ENCODE measurements at regions not wholly inside any gene's neighbourhood (a gene's known extent, or its start where the extent isn't known, plus 50 kb on each side); places are given as distances from the start of the nearest gene placed in this dataset.
"Not testable (repeated sequence)": the region's sequence is repeated elsewhere in the genome, so short reads cannot be mapped to it uniquely, and the experiment has no call there.

DNA sequence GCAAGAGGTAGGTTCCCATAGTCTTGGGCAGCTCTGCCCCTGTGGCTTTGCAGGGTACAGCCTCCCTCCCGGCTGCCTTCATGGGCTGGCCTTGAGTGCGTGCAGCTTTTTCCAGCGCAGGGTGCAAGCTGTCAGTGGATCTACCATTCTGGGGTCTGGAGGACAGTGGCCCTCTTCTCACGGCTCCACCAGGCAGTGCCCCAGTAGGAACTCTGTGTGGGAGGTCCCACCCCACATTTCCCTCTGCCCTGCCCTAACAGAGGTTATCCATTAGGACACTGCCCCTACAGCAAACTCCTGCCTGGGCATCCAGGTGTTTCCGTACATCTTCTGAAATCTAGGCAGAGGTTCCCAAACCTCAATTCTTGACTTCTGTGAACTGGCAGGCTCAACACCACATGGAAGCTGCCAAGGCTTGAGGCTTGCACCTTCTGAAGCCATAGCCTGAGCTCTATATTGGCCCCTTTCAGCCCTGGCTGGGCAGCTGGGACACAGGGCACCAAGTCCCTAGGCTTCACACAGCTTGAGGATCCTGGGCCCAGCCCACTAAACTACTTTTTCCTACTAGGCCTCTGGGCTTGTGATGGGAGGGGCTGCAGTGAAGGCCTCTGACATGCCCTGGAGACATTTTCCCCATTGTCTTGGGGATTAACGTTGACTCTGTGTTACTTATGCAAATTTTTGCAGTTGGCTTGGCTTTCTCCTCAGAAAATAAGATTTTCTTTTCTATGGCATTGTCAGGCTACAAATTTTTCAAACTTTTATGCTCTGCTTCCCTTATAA, 482.7 kb downstream of the CNTN3 start:
- DNase-seq (ENCODE audit: low spot score) = not testable (repeated sequence)

DNA sequence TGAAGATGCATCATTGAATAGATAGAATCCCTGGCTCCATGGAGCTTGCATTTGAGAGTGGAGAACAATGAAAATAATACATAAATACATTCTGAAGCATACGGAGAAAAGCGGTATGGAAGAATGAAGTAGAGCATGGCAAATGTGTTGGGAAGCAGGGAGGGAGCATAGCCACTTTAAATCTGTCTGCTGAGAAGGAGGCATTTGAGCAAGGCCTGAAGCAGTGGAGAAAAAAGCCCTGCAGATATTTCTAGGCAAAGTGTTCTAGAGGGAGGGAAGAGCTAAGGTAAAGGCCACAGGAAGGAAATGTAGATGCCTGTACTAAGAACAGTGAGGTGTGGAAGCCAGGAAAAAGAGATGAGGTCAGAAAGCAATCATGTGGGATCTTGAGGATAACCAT, 484.8 kb downstream of the CNTN3 start:
- no peak for DNase-seq (ENCODE audit: low spot score)

DNA sequence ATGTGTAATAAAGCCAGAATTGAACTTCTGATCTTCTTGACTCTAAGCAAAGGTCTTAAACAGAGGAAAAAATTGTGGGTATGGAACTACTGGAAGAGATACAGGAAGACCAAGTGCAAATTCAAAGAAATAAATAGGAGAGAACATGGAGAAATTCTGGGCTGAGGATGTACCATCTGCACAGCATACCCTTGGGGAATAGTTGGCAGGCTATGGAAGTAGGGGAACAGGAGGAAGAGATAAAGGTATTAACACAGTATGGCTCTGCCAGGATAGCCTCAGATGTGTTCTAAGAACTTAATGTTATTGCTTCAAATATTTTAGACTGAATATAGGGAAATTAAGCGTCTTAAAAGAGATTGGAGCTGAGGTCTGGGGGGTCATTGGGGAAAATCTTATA, 485.4 kb downstream of the CNTN3 start:
- no peak for DNase-seq (ENCODE audit: low spot score)

DNA sequence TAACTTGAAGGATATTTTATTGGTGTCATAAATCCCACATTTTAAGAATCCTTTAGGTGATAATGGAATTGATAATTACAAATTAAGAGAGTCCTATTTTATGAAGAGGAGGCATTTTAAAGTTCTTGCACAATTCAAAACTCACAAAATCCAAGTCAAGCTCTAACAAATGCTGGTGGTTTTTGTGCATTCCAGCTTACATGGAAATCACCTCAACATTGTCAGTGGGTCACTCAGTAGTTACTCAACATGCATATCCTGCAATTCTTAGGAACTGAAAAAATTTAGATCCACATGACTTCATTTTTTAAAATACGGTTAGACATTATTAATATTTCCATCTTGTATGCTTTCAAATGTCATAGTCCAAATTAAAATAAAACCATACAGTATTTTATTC, 487.2 kb downstream of the CNTN3 start:
- DNase-seq (ENCODE audit: low spot score) = no peak

DNA sequence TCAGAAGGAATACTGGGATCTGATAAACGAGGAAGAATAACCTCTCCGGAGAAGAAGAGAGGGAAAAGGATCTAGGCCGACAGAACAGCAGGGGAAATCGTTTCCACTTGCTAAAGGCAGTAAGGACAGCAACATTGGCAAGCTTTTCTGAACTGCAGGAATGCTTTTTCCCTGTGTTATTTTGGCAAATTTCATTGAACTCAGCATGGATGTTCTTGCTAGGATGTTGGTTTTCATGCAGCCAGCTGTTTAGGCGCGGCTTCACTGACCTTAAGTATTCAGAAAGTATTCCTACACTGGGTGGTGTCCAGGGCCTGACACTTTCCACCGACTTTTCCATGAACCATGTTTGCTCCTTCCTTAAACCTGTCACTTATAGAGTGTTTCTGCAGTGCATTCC, 489.7 kb downstream of the CNTN3 start:
- DNase-seq (ENCODE audit: low spot score) = no peak

DNA sequence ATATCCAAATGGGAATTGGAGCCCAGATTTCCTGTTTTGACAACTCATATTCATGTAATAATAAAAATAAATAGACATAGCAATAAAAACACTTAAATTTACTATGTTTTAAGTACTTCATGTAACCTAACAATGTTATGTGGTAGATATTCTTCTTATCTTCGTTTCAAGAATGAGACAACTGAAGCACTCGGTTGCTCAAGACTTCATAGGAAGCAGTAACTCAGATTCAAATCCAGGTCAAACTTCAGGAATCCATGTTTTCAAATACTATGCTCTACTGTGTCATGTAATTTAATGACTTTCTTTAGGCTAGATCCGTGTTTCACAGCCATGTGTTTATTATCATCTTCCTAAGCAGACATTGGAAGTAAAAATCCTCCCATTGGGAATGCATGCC, 492.2 kb downstream of the CNTN3 start:
- DNase-seq (ENCODE audit: low spot score) = no peak

DNA sequence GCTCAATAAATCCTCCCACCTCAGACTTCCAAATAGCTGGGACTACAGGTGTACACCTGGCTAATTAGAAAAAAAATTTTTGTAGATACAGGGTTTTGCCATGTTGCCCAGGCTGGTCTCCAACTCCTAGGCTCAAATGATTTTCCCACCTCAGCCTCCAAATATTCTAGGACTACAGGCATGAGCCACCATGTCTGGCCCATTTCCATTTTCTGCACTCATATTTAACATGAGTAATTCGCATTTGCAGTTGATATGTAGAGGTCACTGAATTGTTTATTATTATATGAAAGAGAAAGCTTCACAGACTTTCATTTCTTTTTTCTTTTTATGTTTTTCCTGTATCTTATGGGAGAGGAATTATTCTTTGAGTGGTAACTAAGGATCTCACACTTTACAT, 492.7 kb downstream of the CNTN3 start:
- no peak for DNase-seq (ENCODE audit: low spot score)

DNA sequence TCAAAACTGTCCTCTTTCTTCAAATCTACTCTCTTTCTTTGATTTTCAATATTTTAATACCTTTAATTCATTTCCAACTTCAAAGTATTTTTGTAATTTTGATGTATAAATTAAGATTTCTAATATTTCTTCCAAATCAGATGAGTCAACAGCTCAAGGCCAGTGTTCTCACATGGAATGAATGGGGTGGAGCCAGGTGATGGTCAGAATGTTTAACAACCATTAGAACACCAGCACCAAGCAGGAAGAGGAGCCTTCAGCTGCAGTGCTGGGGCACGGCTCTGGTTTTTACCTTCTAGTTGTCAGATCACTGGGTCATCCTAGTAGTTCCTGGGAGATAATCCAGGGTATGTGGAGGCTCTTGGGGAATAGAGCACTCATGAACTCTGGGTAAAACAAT, 494.5 kb upstream of the PDZRN3 start:
- no peak for DNase-seq (ENCODE audit: low spot score)

DNA sequence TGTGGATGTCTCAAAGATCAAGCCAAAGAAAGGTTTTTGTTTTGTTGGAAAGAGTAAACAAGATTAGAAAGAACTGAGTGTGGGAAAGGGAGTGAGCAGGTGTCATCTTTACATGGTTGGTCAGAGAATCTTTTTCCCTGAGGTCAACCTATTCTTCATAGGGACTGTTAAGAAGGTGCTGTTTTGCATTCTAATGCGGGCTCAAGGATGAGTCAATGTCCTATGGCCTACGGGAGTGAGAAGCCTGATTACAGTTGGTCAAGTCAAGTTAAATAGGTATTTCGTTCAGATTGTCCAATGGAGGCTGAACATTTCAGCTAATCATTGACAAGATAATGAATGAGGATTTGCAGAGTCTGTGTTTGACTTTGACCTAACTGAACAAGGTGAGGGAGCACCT, 491.2 kb upstream of the PDZRN3 start:
- no peak for DNase-seq (ENCODE audit: low spot score)

DNA sequence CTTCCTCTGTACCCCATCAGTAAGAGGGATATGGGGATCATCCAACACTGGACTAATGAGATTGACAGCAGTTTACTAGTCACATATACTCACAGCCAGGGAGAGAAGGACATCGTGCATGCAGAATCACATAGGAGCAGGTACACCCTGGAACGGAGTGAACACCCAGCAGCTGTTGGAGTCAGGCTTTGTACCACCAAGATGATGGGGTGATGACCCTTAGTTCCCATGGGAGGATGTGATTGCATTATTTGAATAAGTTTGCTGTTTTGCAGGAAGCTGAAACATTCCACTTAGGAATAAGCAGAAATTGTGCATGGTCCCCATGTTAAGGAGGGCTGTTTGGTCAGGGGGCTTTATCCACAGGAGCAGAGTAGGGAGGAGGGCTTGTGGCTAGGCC, 482.7 kb upstream of the PDZRN3 start:
- DNase-seq (ENCODE audit: low spot score) = no peak

DNA sequence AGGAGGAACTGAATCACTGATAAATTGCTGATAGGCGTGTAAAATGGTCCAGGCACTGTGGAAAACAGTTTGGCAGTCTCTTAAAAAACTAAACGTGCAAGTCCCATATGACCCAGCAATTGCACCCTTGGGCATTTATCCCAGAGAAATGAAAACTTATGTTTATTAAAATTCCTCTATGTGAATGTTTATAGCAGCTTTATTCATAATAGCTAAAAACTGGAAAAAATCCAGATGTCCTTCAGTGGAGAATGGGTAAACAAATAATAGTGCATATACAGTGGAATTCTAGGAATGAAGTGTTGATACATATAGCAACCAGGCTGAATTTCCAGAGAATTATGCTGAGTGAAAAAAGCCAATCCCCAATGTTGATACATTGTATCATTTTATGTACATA, 482.2 kb upstream of the PDZRN3 start:
- no peak for DNase-seq (ENCODE audit: low spot score)

DNA sequence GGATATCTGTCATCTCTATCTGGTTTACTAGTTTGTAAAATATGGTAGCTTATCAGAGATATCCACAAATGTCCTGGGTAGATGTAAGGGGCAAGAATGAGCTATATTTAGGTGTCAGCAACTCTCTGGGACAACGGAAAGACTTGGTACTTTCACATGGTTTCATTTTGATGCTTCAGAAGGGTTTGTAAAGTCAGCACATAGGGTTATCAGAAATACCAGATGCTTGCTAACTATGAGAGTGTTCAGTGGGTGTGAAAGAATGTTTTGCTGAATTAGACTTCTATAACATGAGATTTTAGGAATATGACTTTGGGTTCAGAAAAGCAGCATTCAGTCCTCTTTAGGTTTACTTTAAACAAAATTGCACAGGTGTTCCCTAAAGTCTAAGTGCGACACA, 466.5 kb upstream of the PDZRN3 start:
- DNase-seq (ENCODE audit: low spot score) = no peak

DNA sequence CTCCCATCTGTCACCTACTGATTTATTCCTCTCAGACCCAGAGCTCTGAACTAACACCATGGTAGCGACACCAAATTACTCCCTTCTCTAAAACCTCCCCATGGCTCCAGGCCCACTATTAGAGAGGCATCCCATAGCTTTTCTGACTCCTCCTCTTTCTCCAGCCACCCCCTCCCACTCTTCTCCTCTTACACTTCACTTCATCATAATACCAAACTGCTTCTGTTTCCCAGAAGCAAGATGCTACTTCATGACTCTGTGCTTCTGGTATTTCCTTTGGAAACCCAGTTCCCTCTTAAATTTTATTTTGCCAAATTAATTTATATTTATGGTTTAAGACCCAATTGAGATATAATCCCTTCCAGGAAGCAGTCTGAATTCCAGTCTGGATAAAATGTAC, 465.1 kb upstream of the PDZRN3 start:
- no peak for DNase-seq (ENCODE audit: low spot score)

DNA sequence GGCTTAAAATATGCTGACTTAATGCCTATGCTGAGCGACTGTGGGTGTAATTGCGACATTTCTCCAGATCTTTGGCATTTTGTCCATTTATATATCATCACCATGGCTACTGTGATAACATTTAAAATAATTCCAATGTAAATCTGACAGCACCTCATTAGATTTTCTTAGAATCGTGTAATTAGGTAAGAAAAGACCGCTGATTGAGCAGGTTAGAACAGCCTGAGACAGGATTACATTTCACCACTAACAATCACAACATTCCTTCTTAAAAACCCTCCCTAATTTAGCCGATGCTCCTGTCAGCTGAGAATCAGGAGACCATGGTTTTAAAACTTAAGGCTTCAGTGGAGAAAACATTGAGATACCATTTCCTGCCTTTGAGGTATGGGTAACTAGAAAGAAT, 455.3 kb upstream of the PDZRN3 start:
- DNase-seq (ENCODE audit: low spot score) = no peak

DNA sequence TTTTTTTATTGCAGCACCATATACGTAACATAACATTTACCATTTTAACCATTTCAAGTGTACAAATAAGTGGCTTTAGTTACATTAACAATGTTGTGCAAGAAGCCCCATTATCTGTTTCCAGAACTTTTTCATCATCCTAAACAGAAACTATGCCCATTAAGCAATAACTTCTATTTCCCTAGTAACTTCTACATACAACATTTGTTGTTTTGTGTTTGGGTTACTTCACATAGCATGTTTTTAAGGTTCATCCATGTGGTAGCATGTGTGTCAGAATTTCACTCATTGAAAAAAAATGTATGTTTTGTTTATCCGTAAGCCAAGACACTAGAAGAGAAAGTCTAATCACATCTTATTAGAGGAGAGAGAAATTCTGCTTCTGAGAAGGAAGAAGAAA, 450.5 kb upstream of the PDZRN3 start:
- DNase-seq (ENCODE audit: low spot score) = no peak

DNA sequence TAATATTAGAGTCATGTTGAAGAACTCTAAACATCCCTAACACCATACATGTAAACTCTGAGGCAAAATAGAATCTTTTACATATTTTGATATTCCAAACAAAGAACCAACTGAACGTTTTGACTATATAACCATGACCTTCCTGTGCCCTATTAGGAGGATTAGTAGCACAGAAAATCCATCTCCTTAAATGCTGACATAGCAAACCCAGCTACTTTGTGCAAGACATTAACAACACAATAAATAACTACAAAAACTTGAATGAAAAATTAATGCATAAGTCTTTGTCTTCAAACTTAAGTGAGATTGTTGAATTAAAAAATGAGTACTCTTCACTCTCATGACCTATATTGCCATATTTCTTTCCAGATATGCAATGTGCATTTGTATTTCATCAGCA, 450.0 kb upstream of the PDZRN3 start:
- no peak for DNase-seq (ENCODE audit: low spot score)

DNA sequence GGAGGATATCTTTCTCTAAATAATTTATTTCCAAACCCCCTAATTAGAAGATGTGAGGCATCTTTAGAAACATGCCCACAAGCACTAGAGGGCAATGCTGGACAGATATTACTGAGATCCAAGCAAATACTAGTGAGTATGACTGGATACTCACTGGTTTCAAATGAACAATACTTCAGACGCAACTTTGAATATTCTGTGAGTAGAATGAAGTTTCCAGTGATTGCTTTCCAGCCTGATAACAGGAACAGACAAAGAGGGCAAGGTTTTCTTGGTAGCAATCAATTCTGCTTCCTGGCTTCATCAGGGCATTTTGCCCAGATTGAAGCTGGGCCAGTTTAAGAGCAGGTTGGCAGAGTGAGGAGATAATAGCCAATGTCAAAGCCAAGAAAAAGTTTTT, 442.6 kb upstream of the PDZRN3 start:
- peak; percentile 17 for DNase-seq (ENCODE audit: low spot score)

DNA sequence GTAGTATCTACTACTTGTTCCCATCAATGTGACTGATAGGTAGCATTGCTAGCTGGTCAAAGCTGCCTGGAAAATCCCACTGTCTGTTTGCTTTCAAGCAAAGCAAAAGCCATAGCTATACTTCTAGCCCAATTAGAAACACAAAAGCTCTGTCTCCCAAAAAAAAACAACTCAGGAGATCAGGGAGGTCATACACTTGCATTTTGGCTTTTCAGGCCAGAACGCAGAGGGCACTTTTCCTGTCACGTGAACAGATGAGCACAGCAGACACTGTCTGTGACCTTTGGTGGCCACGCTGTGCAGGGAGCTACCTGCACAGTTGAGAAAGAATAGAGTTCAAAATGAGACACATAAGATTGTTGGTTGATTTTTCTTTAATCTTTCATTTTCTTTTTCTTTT, 441.7 kb upstream of the PDZRN3 start:
- no peak for DNase-seq (ENCODE audit: low spot score)

DNA sequence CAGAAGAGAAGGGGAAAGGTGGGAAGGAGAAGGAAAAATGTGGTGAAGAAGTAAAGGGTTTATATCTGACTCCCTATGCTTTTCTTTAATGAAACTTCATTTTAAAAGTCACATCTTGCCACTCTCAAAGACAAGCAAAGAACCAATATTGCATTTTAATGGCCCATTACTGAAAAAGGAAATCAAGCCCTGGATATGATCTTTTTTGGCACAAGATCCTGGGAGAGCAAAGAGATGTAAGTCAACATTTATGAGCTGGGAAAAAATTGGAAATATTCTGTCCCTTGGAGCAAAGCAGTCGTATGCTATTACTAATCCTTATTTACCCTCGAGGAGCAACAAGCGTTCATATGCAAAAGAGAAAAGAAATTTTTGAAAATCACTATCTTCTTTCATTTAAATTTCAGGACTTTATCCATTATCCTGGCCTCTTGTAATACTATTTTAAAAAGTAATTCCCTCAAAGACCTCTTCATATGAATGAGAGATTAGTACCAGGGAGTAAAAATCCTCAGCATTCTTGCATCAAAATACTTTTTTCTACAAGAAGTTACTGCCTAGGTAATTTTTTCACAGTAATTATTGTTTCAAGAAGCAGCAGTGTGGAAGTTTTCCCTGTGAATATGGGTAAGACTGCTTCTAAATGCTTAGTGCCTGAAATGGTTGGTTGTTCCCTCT, 435.3 kb upstream of the PDZRN3 start:
- DNase-seq (ENCODE audit: low spot score) = no peak

DNA sequence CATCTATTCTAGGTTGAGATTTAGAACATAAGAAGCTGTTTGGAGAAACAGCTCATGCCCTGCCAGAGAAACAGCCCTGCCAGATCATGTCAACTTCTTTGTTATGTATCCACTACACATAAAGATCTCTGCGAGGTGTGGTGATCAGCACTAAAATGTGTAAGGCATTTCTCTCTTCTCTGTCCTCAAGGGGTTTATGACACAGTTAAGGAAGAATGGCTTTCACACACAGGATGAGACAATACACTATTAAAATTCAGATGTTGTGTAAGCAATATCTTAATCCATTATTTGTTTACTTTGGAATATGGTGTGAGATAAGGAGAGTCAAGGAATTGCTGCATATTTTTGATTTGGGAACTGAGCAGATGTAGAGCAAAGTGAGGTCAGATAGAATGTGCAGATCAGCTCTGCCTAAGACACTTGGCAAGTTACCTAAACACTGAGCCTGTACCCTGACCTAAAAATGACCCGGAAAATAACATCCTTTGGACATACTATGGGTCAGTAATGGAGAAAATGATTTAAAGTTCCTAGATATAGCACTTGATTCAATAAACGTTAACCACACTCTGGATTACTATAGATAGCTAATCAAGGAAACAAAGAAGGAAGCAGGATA, 434.7 kb upstream of the PDZRN3 start:
- no peak for DNase-seq (ENCODE audit: low spot score)

DNA sequence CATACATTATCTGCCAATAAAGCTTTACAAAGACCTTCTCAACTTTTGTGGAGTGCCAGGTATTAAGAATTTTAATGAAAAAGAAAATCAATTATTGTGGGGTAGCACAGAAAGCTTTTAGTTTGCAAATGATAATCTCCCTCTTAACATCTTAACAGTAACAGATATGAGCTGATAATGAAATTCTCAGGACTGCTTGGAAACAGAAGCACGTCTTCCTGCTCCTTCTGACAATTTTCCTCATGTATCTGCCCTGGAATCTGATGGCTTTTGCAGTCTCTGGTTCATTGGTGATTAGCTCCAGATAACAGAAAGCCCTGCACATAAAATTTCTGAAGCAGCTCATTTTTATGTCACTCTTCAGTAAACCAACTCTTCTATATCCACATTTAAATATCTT, 432.4 kb upstream of the PDZRN3 start:
- DNase-seq (ENCODE audit: low spot score) = no peak

DNA sequence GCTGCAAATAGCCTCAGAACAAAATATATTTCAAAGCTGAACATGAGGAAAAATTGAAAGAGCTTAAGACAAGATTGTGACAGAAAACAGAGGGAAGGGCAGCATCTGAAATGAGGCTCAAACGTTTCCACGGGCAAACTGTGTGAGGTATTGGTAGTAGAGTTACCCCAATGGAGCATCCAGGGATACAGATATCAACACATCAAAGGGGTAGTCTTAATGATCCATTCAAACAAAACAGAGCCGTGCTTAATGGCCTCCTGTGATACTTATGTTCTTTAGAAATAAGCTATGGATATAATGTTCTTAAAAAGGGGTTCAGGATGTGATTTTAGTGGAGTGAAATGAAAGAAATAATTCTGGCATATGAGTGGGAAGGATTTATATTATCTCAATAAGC, 430.3 kb upstream of the PDZRN3 start:
- no peak for DNase-seq (ENCODE audit: low spot score)

DNA sequence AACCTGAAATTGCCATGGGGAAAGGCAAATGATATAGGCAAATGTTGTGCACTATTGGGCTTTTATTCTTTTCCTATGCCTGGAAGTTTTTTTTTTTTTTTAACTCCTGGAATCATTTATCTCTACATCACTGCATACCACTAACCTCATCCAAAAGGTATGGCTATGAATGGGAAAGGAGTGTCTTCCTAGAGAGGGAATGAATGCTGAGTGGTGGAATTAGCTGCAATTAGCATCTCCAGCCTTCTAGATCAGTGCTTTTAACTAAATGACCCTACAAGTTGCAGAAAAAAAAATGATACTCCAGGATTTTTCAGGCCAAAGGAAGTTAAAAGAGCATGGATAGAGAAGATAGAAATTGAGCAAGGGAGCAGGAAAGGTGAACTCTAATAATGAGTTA, 429.8 kb upstream of the PDZRN3 start:
- no peak for DNase-seq (ENCODE audit: low spot score)
